SK-N-SH (cell line): ENCODE measurements at regions not wholly inside any gene's neighbourhood (a gene's known extent, or its start where the extent isn't known, plus 50 kb on each side); places are given as distances from the start of the nearest gene placed in this dataset.

ENCODE experiments used
- CTCF ChIA-PET: fragments of 300-600, 350-600 bp; formaldehyde crosslinking; extraction: SDS; loops from one replicate; lab custom pipeline; 2021; lab: Yijun Ruan, JAX
- POLR2A ChIA-PET: fragments of 350-600 bp; sonication (Branson Sonifier 250); formaldehyde crosslinking; extraction: SDS; loops from one replicate; lab custom pipeline; 2020; ENCODE audit warnings: antibody characterized with exemption, inconsistent platforms; lab: Yijun Ruan, JAX
- DNase-seq: peaks from one replicate; pipeline ENCODE4 v3.0.0; 2012
- H2AFZ ChIP-seq: fragments of 200-600 bp; sonication (generic); 2 replicates; pipeline ENCODE4 v1.8.1; 2016; ENCODE audit warnings: antibody characterized with exemption, mild to moderate bottlenecking, low read depth
- H3F3A ChIP-seq: fragments of 200-600 bp; sonication (generic); replicated peaks from 2 replicates; pipeline ENCODE3; 2016; ENCODE audit warnings: antibody characterized with exemption, mild to moderate bottlenecking; ENCODE audit not compliant: insufficient read depth
- H3K27ac ChIP-seq, 2 experiments: fragments of 200-500 bp in 1 of 2; fragments of 200-600 bp in 1 of 2; sonication (Bioruptor generic) in 1 of 2; sonication (generic), shearing (Covaris generic) in 1 of 2; 2 replicates each; pipeline versions ENCODE4 v1.5.1 to v1.6.1; 2014 to 2016; ENCODE audit warnings: low read depth in 2 of 2, inconsistent platforms in 1 of 2, low read length in 1 of 2, mild to moderate bottlenecking in 1 of 2, mixed read lengths in 1 of 2
- H3K27me3 ChIP-seq: fragments of 200-600 bp; sonication (generic), shearing (Covaris generic); 2 replicates; pipeline ENCODE4 v1.6.1; 2016; ENCODE audit warnings: mixed run types; ENCODE audit not compliant: insufficient read depth
- H3K36me3 ChIP-seq, 2 experiments: fragments of 200-500 bp in 1 of 2; fragments of 200-600 bp in 1 of 2; sonication (Bioruptor generic) in 1 of 2; sonication (generic) in 1 of 2; replicated peaks in 1 of 2; 2 replicates each; pipeline versions ENCODE3 to v1.5.1; 2014 to 2016; ENCODE audit warnings: low read length in 1 of 2, mild to moderate bottlenecking in 1 of 2; ENCODE audit not compliant: insufficient read depth in 2 of 2, control insufficient read depth in 1 of 2
- H3K4me1 ChIP-seq, 2 experiments: fragments of 200-500 bp in 1 of 2; fragments of 200-600 bp in 1 of 2; sonication (Bioruptor generic) in 1 of 2; sonication (generic), shearing (Covaris generic) in 1 of 2; 2 replicates each; pipeline versions ENCODE4 v1.5.1 to v1.6.1; 2014 to 2016; ENCODE audit warnings: low read depth in 1 of 2, low read length in 1 of 2, mixed run types in 1 of 2; ENCODE audit not compliant: insufficient read depth in 2 of 2, control insufficient read depth in 1 of 2
- H3K4me2 ChIP-seq: fragments of 200-600 bp; sonication (generic), shearing (Covaris generic); 2 replicates; pipeline ENCODE4 v1.6.1; 2017; ENCODE audit warnings: mixed run types
- H3K4me3 ChIP-seq, 2 experiments: fragments of 200-500 bp in 1 of 2; fragments of 200-600 bp in 1 of 2; sonication (Bioruptor generic) in 1 of 2; sonication (generic), shearing (Covaris generic) in 1 of 2; 2 replicates each; pipeline versions ENCODE4 v1.5.1 to v1.8.1; 2014 to 2016; ENCODE audit warnings: low read depth in 2 of 2, inconsistent platforms in 1 of 2, low read length in 1 of 2, mild to moderate bottlenecking in 1 of 2, mixed read lengths in 1 of 2, moderate library complexity in 1 of 2
- H3K79me2 ChIP-seq: fragments of 200-600 bp; sonication (generic); 2 replicates; pipeline ENCODE4 v1.8.1; 2017; ENCODE audit warnings: mild to moderate bottlenecking; ENCODE audit not compliant: insufficient read depth
- H3K9ac ChIP-seq: fragments of 200-600 bp; sonication (generic); 2 replicates; pipeline ENCODE4 v1.6.1; 2017; ENCODE audit warnings: mixed run types
- H3K9me2 ChIP-seq: fragments of 200-600 bp; sonication (generic); 2 replicates; pipeline ENCODE4 v1.6.1; 2017; ENCODE audit warnings: mixed run types
- H3K9me3 ChIP-seq: fragments of 200-600 bp; sonication (generic); 2 replicates; pipeline ENCODE4 v1.6.1; 2017; ENCODE audit warnings: mixed run types, mild to moderate bottlenecking, moderate library complexity
- H4K20me1 ChIP-seq: fragments of 200-600 bp; sonication (generic); 2 replicates; pipeline ENCODE4 v1.6.1; 2017; ENCODE audit warnings: mild to moderate bottlenecking, mixed run types; ENCODE audit not compliant: insufficient read depth
- CHD2 ChIP-seq: fragments of 150-350 bp; IDR thresholded peaks from 2 replicates; pipeline ENCODE4 v1.6.1; 2018; ENCODE audit warnings: low read length; ENCODE audit not compliant: partially characterized antibody
- ELF1 ChIP-seq: IDR thresholded peaks from 2 replicates; pipeline ENCODE4 v1.4.0; 2012
- EP300 ChIP-seq, 2 experiments: IDR thresholded peaks; 2 replicates each; pipeline versions ENCODE4 v1.4.0 to v1.6.1; 2012; ENCODE audit warnings: borderline replicate concordance in 1 of 2, low read depth in 1 of 2, low read length in 1 of 2
- EZH2phosphoT487 ChIP-seq: fragments of 200-600 bp; sonication (generic); IDR thresholded peaks from 2 replicates; pipeline ENCODE4 v1.6.1; 2017; ENCODE audit warnings: low read depth, mixed run types, mild to moderate bottlenecking, antibody characterized with exemption, moderate library complexity, borderline replicate concordance
- FOXJ3 ChIP-seq: sonication (generic); formaldehyde crosslinking; IDR thresholded peaks from 2 replicates; pipeline ENCODE4 v1.5.1; 2020; ENCODE audit warnings: mild to moderate bottlenecking, missing genetic modification reagents
- GABPA ChIP-seq: IDR thresholded peaks from 2 replicates; pipeline ENCODE4 v1.4.0; 2012; ENCODE audit warnings: low read depth, mild to moderate bottlenecking
- GATA2 ChIP-seq: sonication (generic); formaldehyde crosslinking; IDR thresholded peaks from 2 replicates; pipeline ENCODE4 v1.5.0; 2020; ENCODE audit warnings: mild to moderate bottlenecking, missing genetic modification reagents
- IRF3 ChIP-seq: fragments of 150-350 bp; IDR thresholded peaks from 2 replicates; pipeline ENCODE4 v1.6.1; 2016; ENCODE audit warnings: mild to moderate bottlenecking, low read depth, low read length
- MEF2A ChIP-seq: IDR thresholded peaks from 2 replicates; pipeline ENCODE4 v1.4.0; 2012; ENCODE audit warnings: low read depth, borderline replicate concordance
- NFIC ChIP-seq: IDR thresholded peaks from 2 replicates; pipeline ENCODE4 v1.4.0; 2012; ENCODE audit warnings: borderline replicate concordance
- NRF1 ChIP-seq: IDR thresholded peaks from 2 replicates; pipeline ENCODE4 v1.6.1; 2012; ENCODE audit warnings: low read depth, mild to moderate bottlenecking, low read length
- PBX3 ChIP-seq: IDR thresholded peaks from 2 replicates; pipeline ENCODE4; 2012
- REST ChIP-seq: IDR thresholded peaks from 2 replicates; pipeline ENCODE4 v1.6.1; 2012; ENCODE audit warnings: mild to moderate bottlenecking, low read depth, low read length, moderate library complexity
- RFX5 ChIP-seq: IDR thresholded peaks from 2 replicates; pipeline ENCODE4 v1.6.1; 2012; ENCODE audit warnings: mild to moderate bottlenecking, improper control_type of control experiment, low read length
- SMC3 ChIP-seq: IDR thresholded peaks from 2 replicates; pipeline ENCODE4 v1.6.1; 2012; ENCODE audit warnings: low read depth, low read length, improper control_type of control experiment
- TAF1 ChIP-seq: IDR thresholded peaks from 2 replicates; pipeline ENCODE4 v1.6.1; 2012; ENCODE audit warnings: low read depth, mild to moderate bottlenecking, low read length, moderate library complexity, borderline replicate concordance
- TCF12 ChIP-seq: IDR thresholded peaks from 2 replicates; pipeline ENCODE4 v1.4.0; 2012
- USF1 ChIP-seq: IDR thresholded peaks from 2 replicates; pipeline ENCODE4 v1.4.0; 2012; ENCODE audit warnings: low read depth, borderline replicate concordance
- ZBTB33 ChIP-seq: IDR thresholded peaks from 2 replicates; pipeline ENCODE4 v1.4.0; 2012; ENCODE audit warnings: low read depth, borderline replicate concordance
- WGBS: methylation state at CpG from one replicate; pipeline ENCODE4 v1.1.6; 2017; ENCODE audit warnings: low lambda C conversion rate; 5-methylcytosine and 5-hydroxymethylcytosine counted together

GRCh38 chr1:14156543-14156942 is 441.9 kb upstream of the KAZN start:
- 15% methylated on average over 4 of the region's 4 CpGs for WGBS
- Histone ChIP-seq H3K9me2 (no peaks in the 10 kb centered on the region), H3K79me2 (no peaks in the 10 kb centered on the region), H3K36me3 (no peaks in the 10 kb centered on the region), H3K27me3 (no peaks in the 10 kb centered on the region), H3K4me2 (no peak overlapping the region), H3K9ac (no peak overlapping the region), H3K9me3 (no peaks in the 10 kb centered on the region), H3K4me1 (no peaks in the 10 kb centered on the region), H3K27ac (no peak overlapping the region), H3F3A (no peaks in the 10 kb centered on the region), H4K20me1 (no peaks in the 10 kb centered on the region), H3K4me3 (no peak overlapping the region), H2AFZ (no peak overlapping the region)
- POLR2A ChIA-PET = no interaction called here
- TF ChIP-seq FOXJ3 (no peak), MEF2A (no peak), NFIC (no peak), CHD2 (no peak), SMC3 (no peak), REST (no peak), PBX3 (no peak), RFX5 (no peak), TCF12 (no peak), EZH2phosphoT487 (no peak), GABPA (no peak), ELF1 (no peak)
- CTCF ChIA-PET = interaction anchor here (1.0 kb wide), 1 partner anchor 11 kb away, joined by 3 read pairs; no protein-coding TSS in a partner anchor
- no peak for DNase-seq

GRCh38 chr1:14160781-14161180 is 437.7 kb upstream of the KAZN start:
- Histone ChIP-seq H3K4me1 (no peaks in the 10 kb centered on the region), H3K9ac (no peak overlapping the region), H4K20me1 (no peaks in the 10 kb centered on the region), H2AFZ (no peak overlapping the region), H3K9me3 (no peaks in the 10 kb centered on the region), H3F3A (no peaks in the 10 kb centered on the region), H3K4me2 (no peak overlapping the region), H3K79me2 (no peaks in the 10 kb centered on the region), H3K36me3 (no peaks in the 10 kb centered on the region), H3K4me3 (no peak overlapping the region), H3K9me2 (no peaks in the 10 kb centered on the region), H3K27ac (no peak overlapping the region), H3K27me3 (no peaks in the 10 kb centered on the region)
- WGBS = 0% methylated on average over 2 of the region's 2 CpGs
- POLR2A ChIA-PET = no interaction called here
- CTCF ChIA-PET = no interaction called here
- no peak for DNase-seq
- TF ChIP-seq PBX3 (no peak), NRF1 (no peak), EP300 (IDR thresholded peaks at IDR 0.05; ENCODE audit: borderline replicate concordance in 1 of 2, low read depth in 1 of 2, low read length in 1 of 2) (no peak), GATA2 (CRISPR knock-in tag) (no peak), TAF1 (no peak), SMC3 (no peak), USF1 (no peak), FOXJ3 (no peak), NFIC (no peak), ZBTB33 (no peak), ELF1 (no peak), IRF3 (no peak)
